ENCODE measurements at regions not wholly inside any gene's neighbourhood (a gene's known extent, or its start where the extent isn't known, plus 50 kb on each side); places are given as distances from the start of the nearest gene placed in this dataset.
"Not testable (repeated sequence)": the region's sequence is repeated elsewhere in the genome, so short reads cannot be mapped to it uniquely, and the experiment has no call there.

DNA sequence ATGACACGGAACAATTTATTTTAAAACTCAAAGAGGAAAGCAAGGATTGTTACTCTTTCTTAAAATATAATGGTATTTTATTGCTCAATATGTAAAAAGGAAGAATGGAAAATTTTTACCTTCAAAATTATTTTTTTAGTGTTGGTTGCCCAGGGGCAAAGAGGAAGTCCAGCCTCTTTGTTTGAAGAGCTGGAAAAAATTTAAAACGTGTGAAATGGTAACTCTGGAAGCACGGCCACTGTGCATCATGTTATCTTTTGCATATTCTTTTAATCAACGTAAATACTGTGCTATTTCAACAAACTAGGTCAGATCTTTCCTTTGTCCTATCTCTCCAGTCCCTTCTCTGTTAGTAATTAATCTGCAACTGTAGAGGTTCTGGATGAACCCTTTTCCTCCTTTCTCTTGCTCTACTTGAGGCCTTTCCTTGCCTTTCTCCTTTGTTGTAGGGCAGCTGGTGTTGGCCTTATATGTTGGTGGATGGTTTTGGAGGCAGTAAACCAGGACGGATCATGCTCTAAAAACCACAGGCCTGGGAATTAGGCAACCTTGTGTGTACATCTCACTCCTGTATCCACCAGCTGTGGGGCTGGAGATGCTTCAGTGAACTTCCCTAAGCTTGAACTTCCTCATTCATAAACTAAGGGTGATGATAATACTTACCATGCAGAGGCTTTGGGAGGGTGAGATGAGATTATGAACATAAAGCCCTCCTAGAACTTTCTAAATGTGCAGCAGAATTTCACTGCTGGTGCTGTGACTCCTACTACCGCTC, 143.3 kb downstream of the PRL start:
- no peak for DNase-seq

DNA sequence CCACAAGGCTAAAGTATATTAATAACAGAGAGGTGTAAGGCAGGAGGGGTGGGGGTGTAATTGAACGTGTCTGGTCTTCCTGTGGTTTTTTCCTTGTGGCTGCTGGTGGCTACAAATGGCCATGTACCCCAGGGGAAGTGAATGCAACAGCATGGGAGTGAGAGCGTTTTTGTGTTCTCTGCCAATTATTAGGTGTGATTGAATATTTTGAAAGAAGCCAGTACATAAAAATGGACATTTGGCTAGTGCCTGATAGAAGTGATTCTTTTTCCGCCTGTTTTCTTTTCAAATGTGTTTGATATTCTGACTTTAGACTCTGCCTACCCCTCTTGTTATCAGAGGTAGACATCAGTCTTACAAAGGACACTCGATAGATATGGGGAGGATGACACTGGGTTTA, 141.3 kb downstream of the PRL start:
- DNase-seq: no peak

DNA sequence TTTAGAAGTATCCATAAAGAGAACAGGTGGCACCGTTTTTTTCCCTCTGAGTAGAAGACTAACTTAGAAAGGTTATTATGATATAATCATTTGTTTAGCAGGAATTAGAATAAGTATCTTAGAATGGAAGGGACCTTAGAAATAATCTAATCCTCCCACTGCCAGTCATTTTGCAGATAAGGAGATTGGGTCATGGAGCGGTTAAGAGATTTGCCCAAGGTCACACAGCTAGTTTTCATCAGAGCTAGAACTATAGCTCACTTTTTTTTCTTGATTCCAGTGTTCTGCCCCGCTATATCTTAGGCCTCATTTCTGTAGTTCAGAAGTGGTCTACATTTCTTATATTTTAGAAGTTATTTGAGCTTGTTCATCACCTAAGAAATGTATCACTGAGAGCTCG, 139.6 kb downstream of the PRL start:
- DNase-seq: no peak

DNA sequence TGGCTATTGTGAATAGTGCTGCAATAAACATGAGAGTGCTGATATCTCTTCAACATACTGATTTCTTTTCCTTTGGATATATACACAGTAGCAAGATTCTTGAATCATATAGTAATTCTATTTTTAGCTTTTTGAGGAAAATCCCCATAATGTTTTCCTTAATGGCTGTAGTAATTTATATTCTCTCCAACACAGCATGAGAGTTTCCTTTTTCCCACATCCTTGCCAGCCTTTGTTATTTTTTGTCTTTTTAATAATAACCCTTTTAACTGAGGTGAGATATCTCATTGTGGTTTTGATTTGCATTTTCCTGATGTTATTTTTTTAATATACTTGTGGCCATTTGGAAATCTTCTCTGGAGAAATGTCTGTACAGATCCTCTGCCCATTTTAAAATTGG, 132.6 kb downstream of the PRL start:
- DNase-seq: no peak

DNA sequence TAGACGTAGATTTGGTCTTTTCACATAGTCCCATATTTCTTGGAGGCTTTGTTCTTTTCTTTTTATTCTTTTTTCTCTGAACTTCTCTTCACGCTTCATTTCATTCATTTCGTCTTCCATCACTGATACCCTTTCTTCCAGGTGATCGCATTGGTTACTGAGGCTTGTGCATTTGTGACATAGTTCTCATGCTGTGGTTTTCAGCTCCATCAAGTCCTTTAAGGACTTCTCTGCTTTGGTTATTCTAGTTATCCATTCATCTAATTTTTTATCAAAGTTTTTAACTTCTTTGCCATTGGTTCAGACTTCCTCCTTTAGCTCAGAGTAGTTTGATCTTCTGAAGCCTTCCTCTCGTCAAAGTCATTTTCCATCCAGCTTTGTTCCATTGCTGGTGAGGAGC, 125.8 kb downstream of the PRL start:
- DNase-seq: not testable (repeated sequence)

DNA sequence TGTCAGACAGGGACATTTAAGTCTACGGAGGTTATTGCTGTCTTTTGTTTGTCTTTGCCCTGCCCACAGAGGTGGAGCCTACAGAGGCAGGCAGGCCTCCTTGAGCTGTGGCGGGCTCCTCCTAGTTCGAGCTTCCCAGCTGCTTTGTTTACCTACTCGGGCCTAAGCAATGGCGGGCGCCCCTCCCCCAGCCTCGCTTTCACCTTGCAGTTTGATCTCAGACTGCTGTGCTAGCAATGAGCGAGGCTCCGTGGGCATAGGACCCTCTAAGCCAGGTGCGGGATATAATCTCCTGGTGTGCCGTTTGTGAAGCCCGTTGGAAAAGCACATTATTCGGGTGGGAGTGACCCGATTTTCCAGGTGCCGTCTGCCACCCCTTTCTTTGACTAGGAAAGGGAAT, 125.0 kb downstream of the PRL start:
- DNase-seq: not testable (repeated sequence)

DNA sequence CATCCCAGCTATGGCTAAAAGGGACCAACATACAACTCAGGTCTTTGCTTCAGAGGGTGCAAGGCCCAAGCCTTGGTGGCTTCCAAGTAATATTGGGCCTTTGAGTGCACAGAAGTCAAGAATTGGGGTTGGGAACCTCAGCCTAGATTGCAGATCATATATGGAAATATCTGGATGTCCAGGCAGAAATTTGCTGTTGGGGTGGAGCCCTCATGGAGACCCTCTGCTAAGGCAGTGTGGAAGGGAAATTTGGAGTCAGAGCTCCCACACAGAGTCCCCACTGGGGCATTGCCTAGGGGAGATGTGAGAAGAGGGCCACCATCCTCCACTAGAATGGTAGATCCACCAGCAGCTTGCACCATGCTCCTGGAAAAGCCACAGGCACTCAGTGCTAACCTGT, 123.5 kb downstream of the PRL start:
- DNase-seq: no peak

DNA sequence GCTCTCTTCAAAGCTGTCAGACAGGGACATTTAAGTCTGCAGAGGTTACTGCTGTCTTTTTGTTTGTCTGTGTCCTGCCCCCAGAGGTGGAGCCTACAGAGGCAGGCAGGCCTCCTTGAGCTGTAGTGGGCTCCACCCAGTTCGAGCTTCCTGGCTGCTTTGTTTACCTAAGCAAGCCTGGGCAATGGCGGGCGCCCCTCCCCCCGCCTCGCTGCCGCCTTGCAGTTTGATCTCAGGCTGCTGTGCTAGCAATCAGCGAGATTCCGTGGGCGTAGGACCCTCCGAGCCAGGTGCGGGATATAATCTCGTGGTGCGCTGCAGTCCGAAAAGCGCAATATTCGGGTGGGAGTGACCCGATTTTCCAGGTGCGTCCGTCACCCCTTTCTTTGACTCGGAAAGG, 116.6 kb downstream of the PRL start:
- DNase-seq: not testable (repeated sequence)

DNA sequence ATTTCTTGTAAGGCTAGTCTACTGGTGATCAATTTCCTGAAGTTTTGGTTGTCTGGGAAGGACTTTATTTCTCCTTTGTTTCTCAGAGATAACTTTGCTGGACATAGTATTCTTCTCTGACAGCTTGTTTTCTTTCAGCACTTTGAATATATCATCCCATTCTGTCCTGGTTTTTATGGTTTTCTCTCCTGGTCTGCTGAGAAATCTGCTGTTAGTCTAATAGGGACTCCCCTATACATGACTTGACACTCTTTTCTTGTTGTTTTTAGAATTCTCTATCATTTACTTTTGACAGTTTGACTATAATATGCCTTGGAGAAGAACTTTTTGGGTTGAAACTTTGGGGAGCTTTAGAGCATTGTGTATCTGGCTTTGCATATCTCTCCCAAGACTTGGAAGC, 112.5 kb downstream of the PRL start:
- no peak for DNase-seq

DNA sequence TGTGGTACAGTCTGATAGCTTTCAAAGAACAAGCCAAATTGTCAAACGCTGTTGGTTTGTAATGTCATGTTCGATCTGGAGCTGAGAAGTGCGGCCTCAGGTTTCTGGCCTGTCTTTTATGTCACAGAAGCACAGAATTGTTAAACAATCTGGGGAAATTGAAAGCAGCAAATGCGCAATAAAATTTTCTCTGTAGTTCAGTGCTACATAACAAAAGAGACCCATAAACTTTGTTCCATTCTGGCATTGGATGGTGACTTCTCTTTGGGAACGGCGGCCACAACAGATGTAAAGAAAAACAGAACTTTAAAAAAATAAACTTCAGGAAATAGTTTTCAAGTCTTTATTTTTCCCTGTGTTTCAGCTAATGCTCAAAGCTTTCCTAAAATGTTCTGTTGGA, 106.9 kb downstream of the PRL start:
- DNase-seq: no peak

DNA sequence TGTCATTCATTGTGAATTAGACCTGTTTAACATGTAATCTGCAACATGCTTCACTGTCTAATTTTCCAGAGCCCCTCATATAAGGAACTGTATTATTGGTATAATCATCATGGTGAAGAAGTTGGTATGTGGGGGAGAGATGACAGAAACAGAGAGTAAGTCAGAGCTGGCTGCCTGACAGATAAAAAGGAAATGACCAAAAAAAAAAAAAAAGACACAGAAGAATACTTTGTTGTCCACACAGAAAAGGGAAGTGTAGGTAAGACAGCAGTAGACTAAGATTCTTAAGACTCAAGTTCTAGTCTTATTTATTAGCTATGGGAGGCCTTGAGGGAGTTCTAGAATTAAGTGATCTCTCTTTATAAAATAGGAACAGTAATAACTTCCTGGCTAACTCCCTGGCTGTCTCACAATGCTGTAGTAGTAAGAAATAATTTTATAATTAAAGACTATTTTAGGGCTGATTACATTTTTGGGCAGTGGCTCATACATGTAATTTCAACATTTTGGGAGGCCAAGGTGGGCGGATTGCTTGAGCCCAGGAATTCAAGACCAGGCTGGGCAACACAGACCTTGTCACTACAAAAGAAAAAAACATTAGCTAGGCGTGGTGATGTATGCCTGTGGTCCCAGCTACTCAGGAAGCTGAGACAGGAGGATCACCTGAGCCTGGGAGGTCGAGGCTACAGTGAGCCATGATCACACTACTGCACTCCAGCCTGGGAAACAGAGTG, 102.5 kb downstream of the PRL start:
- peak; percentile 50 for DNase-seq

DNA sequence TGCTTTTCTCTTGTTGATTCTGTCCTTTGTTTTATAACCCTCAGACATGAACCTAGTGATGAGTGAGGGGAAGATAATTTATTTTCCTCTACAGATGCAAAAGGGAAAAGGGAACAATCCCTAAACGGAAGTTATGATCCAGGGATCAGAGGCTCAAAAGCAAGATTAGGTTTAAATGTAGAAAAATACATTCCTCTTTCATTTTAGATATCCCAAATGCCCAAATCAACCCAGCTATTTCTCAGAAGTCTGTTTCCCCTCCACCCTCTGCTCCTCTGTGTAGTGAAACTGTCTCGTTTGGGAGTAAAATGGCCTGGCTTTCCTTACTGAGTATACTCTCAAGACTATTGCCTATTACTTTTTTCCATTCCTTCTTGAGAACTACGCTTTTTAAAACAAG, 97.1 kb downstream of the PRL start:
- no peak for DNase-seq

DNA sequence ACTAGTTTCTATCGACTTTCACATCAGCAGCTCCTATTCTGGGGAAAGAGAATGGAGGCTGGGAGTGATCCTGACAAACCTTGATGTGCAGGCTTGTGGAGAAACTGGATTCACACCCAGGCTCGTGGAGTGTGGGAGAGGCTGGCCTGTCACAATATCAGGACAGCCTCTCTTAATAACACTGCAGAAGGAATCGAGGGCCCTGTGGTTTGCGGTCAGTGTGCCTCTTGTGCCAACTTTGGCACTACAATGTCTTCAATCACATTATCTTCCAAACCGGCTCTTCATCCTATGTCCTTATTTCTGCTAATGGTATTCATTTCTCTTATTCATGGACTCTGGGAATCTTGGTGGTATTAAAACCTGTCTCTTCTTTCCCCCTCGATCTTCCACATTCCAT, 92.7 kb downstream of the PRL start:
- DNase-seq: no peak

DNA sequence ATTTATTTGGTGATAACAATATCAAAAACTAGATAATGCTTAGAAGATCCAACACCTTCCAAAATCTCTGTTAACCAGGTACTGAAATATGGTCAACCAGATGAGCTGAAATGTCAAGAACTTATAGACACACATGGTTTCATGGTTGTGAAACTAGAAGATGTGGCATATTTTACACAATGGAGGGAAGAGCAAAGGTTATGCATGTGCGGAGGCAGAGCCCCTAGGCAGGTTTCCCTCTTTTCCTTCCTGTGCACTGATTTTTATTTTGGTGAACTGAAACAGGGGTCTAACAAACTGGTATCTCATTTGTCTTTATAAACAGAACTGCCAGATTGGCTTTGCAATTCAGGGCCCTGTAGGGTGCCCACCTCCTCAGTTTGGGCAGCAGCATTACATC, 91.6 kb downstream of the PRL start:
- no peak for DNase-seq

DNA sequence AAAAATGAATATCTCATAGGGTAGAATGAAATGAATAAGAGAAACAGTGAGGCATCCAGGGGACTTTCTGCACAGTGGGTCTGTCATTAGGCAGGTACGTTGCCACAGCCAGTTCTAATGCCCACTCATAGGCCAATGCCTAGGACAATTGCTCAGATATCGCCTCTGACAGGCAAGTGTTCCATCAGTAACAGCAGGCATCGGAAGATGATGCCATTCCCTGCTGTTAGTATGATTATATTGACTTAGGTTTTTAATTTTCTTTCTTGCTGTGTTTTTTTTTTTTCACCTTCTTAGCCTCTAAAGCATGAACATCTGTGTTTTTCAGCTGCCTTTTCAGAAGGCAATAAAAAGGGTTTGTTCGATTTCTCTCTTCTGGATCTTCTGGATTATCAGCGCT, 90.7 kb downstream of the PRL start:
- no peak for DNase-seq

DNA sequence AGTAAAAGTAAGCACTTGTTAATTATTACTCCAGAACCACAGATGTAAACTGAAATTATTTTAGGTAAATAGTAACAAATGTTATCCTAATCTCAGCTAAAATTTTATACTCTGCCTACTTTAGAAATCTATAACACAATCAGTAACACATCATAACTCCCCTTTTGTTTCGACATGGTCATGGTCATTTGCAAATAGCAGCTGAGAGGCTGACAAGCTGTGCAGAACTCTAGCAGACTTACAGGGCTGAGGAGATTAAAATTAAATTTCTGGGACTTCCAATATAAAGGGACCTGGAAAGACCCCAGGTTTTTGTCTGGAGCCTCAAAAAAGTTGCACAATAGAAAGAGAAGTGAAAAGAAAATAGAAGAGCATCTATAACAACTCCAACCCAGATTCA, 88.8 kb downstream of the PRL start:
- DNase-seq: no peak

DNA sequence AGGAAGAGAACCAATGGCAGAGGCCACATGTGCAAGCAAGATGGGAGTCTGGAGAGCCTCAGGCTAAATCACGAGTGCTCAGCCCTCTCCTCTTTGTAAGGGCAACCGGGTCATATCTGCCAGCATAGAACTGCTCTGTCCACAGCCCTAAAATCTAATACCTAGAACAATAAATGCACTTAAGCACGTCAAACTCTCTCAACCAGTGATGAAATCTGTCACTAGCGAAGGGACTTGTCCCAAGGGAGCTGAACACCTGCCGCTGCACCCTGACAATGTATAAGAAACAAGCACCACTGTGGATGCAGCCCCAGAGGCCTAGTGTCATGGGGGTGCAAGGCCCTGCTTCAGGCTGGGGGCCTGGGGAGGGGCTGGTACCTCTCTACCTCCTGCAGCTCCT, 82.5 kb downstream of the PRL start:
- no peak for DNase-seq

DNA sequence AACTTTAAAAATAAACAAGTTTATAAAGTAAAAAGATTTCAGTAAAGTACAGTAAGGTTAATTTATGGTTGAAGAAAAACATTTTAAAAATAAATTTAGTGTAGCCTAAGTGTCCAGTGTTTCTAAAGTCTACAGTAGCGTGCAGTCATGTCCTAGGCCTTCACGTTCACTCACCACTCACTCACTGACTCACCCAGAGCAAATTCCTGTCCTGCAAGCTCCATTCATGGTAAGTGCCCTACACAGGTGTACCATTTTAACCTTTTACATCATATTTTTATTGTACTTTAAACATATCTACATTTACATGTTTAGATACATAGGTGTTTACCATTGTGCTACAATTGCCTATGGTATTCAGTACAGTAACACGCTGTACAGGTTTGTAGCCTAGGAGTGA, 81.4 kb downstream of the PRL start:
- DNase-seq: not testable (repeated sequence)

DNA sequence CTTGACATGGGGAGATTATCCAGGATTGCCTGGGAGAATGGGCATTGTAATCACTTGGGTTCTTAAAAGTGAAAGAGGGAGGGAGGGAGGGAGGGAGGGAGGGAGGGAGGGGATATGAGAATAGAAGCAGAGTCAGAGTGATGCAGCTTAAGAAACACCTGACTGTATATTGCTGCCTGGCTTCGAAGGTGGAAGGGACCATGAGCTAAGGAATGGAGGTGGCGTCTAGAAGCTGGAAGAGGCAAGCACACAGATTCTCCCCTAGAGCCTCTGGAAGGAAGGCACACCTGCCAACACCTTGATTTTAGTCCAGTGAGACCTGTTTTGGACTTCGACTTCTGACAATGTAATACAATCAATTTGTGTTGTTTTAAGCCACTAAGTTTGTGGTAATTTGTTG, 78.4 kb downstream of the PRL start:
- DNase-seq: no peak

DNA sequence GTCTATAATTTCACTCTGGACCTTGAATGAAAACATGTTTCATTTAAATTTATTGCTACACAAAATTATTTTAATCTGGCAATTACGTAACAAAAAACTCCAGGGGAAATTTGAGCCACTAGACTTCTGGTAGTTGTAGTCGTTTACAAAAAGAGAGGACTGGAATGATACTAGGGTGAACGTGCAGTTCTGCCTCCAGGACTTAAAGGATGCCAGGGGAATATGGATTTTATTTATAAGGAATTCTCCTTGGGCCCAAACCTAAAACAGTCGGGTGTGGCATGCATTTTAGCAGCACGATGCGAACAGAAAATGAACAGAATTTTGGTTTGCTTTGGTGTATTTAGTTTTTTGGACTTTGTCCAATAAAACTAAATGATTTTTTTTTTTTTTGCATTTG, 76.9 kb downstream of the PRL start:
- no peak for DNase-seq

DNA sequence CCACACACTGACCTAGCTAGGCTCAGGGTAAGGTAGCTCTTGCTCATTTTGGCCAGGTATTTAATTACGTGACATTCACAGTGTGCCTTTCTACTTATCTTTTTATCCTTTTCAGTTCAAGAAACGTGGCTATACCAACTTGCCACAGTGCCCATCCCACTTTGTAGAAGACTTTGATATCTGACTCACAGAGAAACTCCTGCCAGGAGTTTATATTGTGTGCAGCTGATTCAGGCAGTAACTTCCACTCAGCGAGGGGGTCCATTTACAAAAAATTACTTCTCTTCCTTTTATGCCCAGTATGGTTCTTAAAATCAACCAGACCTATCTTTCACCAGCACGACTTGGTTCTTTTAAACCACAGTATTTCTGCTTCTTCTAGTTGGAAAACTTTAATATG, 75.6 kb downstream of the PRL start:
- no peak for DNase-seq

DNA sequence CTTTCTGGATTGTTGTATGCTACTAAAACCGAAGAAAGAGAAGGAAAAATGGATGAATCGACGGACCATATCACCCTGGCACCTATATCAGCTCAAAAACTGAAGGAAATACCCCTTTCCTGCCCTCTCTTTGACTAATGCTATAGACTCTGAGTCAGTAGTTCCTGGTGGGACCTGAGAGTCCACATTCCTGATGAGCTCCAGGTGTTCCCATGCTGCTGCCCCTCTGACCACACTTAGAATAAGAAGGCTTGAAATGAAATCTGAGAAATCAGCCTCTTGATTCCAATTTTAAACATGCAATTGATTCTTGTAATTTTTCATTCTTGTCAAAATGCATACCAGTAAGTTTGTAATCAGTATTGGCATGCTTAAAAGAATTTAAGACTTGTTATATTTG, 75.2 kb downstream of the PRL start:
- DNase-seq: peak; percentile 31

DNA sequence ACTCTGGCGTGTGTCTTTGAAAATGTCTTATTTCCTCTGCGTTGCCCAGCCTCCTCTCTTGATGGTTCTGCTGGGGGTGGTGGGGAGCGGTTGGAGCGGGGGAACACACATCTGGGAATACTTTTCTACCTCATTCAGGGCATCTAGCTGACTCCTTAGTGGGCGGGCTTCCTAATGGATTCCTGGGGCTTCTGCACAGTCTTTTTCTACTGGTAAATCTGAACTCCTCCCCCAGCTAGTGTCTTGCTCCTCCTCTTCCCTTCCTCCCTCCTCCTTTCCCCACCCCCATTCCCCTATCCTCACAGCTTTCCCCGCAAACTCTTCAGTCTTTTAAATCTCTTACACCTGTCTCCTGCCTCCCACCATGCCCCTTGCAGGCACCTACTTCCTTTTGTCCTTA, 74.4 kb downstream of the PRL start:
- peak; percentile 29 for DNase-seq

DNA sequence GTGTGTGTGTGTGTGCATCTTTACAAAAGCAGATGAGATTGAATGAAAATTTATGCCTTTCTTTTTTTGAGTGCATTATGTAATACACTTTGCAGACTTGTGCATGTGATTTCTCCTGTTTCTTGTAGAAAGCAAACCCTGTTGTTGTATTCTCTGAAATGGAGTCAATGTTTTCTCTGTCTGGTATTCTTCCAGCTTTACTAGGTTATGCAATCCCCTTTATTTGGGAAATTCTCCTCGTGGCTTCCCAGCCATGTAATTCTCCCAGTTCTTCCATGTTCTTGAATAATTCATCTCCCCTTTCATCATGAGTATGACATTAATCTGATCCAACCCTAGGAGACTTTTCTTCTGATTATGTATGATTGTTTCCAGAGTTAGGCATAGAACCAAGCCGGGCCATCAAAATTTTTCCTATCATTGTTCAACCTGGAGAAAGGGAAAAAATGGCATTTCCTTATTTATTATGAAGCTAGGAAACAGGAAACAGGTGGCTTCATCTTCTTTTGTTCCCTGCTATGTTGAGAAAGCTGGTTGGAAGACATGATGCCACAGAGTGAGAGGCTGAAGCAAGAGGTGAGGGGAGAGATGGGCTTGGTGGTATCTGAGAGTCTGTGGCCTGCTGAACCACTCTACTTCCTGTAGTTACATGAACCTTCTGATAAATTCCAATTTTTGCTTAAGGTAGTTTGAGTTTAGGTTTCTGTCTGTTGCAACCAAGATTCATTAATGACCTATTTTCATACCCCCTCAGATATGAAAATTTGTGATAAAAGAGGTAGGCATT, 68.8 kb downstream of the PRL start:
- no peak for DNase-seq
